ENCODE measurements at regions not wholly inside any gene's neighbourhood (a gene's known extent, or its start where the extent isn't known, plus 50 kb on each side); places are given as distances from the start of the nearest gene placed in this dataset.

GRCh38 chr2:156219491-156220100 is 112.9 kb downstream of the NR4A2 start:
- TF ChIP-seq CTCF (IDR thresholded peaks at IDR 0.05) (no peak), POLR2AphosphoS5 (IDR thresholded peaks at IDR 0.05) (no peak), EP300 (IDR thresholded peaks at IDR 0.05) (no peak)

All from sigmoid colon (tissue), 4 donors.